SK-N-MC (cell line): ENCODE measurements at regions not wholly inside any gene's neighbourhood (a gene's known extent, or its start where the extent isn't known, plus 50 kb on each side); places are given as distances from the start of the nearest gene placed in this dataset.

Source experiments
- EZH2 ChIP-seq: fragments of 200-600 bp; sonication (generic); IDR thresholded peaks from one replicate; pipeline ENCODE4 v1.6.1; 2017; ENCODE audit warnings: antibody characterized with exemption
- POLR2AphosphoS5 ChIP-seq: IDR thresholded peaks from 2 replicates; pipeline ENCODE4 v1.6.1; 2012; ENCODE audit warnings: mild to moderate bottlenecking, low read depth, low read length, borderline replicate concordance

GRCh38 chr3:31247850-31248562 lies 284.7 kb upstream of the STT3B start:
- TF ChIP-seq EZH2 (no peak), POLR2AphosphoS5 (no peak)
